Fibroblast of skin of left quadriceps (primary cell): ENCODE measurements at regions not wholly inside any gene's neighbourhood (a gene's known extent, or its start where the extent isn't known, plus 50 kb on each side); places are given as distances from the start of the nearest gene placed in this dataset.

Source experiments
- DNase-seq, 2 experiments: peaks; one replicate each; pipeline ENCODE4 v3.0.0-alpha.2; 2013; ENCODE audit warnings: low read depth in 2 of 2

GRCh38 chr5:174235221-174236011 lies 189.9 kb downstream of the NSG2 start:
- peak in 1 of 2 experiments; percentile 15 for DNase-seq

- peak in 1 of 2 experiments; percentile 6 for DNase-seq
These were observed 190.6 kb downstream of the NSG2 start for GRCh38 chr5:174236070-174236469.

- no peak for DNase-seq
These were observed 194.2 kb downstream of the NSG2 start for GRCh38 chr5:174239718-174240117.

- no peak for DNase-seq
These were observed 197.1 kb downstream of the NSG2 start for GRCh38 chr5:174242573-174242972.

GRCh38 chr5:174243904-174244303 lies 198.4 kb downstream of the NSG2 start:
- no peak for DNase-seq

- peak in 1 of 2 experiments; percentile 15 for DNase-seq
These were observed 200.1 kb downstream of the NSG2 start for GRCh38 chr5:174245516-174246075.

- DNase-seq: no peak
These were observed 201.2 kb downstream of the NSG2 start for GRCh38 chr5:174246743-174247142.

- no peak for DNase-seq
These were observed 201.8 kb downstream of the NSG2 start for GRCh38 chr5:174247301-174247700.

- no peak for DNase-seq
These were observed 205.9 kb downstream of the NSG2 start for GRCh38 chr5:174251305-174252000.

GRCh38 chr5:174252121-174252520 lies 206.6 kb downstream of the NSG2 start:
- DNase-seq: no peak

- DNase-seq: no peak
These were observed 214.4 kb downstream of the NSG2 start for GRCh38 chr5:174259696-174260420.

GRCh38 chr5:174271316-174271715 lies 225.8 kb downstream of the NSG2 start:
- no peak for DNase-seq

- no peak for DNase-seq
These were observed 227.2 kb downstream of the NSG2 start for GRCh38 chr5:174272671-174273070.

- DNase-seq: no peak
These were observed 227.8 kb downstream of the NSG2 start for GRCh38 chr5:174273325-174273724.

GRCh38 chr5:174275959-174276358 lies 230.5 kb downstream of the NSG2 start:
- no peak for DNase-seq

GRCh38 chr5:174281089-174281760 lies 235.7 kb downstream of the NSG2 start:
- no peak for DNase-seq

- no peak for DNase-seq
These were observed 236.3 kb downstream of the NSG2 start for GRCh38 chr5:174281855-174282254.

- DNase-seq: no peak
These were observed 236.9 kb downstream of the NSG2 start for GRCh38 chr5:174282391-174282790.

- DNase-seq: no peak
These were observed 237.9 kb downstream of the NSG2 start for GRCh38 chr5:174283211-174284005.

GRCh38 chr5:174284873-174285272 lies 239.4 kb downstream of the NSG2 start:
- no peak for DNase-seq

- DNase-seq: no peak
These were observed 242.3 kb downstream of the NSG2 start for GRCh38 chr5:174287761-174288160.
